ENCODE measurements at regions not wholly inside any gene's neighbourhood (a gene's known extent, or its start where the extent isn't known, plus 50 kb on each side); places are given as distances from the start of the nearest gene placed in this dataset.

DNA sequence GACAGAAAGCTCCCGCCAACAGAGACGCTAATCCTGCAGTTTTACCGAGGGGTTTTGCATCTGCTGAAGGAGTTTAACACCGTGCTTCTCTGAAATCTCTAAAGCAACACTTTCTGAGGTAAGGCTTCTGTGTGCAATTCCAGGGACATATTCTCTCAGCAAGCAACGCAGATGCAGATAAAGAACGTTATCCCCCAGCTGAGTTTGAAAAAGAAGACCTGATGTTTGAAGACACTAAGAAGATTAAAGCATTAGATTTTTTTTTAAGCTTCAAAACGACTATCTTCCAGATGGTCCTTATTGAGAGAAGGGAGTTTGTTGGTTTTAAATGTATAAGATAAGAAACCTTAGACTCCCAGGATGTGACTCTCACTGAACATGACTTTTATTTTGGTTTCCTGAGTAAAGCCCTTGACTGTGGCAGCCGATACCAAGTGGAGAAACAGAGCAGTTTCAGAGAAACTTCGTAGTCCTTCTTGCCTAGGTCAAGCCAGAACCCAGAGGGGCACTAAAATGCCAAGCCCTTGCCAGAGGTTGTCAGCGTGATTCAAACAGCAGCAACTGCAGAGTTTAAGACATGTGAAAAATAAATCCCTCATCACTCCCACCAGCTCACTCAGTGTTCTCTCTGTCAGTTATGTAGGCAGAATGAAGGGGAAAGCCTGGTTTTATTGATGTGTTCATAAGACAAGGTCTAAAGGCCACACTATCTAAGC, 353.3 kb upstream of the CNR1 start:
- no peak overlapping the region for H3K27ac ChIP-seq
- TF ChIP-seq CTCF (conservative IDR thresholded peaks at IDR 0.05), result no peak
- no peak for TF ChIP-seq ZFX (IDR thresholded peaks at IDR 0.05)

GRCh38 chr6:88517737-88518136, 351.6 kb upstream of the CNR1 start:
- TF ChIP-seq CTCF (conservative IDR thresholded peaks at IDR 0.05) (no peak), ZFX (IDR thresholded peaks at IDR 0.05) (no peak)
- no peak overlapping the region for H3K27ac ChIP-seq

- H3K27ac ChIP-seq, result no peak overlapping the region
- TF ChIP-seq CTCF (conservative IDR thresholded peaks at IDR 0.05), result no peak
- TF ChIP-seq ZFX (IDR thresholded peaks at IDR 0.05), result no peak
Measured at GRCh38 chr6:88513920-88514319, 347.8 kb upstream of the CNR1 start.

GRCh38 chr6:88513471-88513870, 347.3 kb upstream of the CNR1 start:
- TF ChIP-seq ZFX (IDR thresholded peaks at IDR 0.05) (no peak), CTCF (conservative IDR thresholded peaks at IDR 0.05) (no peak)

DNA sequence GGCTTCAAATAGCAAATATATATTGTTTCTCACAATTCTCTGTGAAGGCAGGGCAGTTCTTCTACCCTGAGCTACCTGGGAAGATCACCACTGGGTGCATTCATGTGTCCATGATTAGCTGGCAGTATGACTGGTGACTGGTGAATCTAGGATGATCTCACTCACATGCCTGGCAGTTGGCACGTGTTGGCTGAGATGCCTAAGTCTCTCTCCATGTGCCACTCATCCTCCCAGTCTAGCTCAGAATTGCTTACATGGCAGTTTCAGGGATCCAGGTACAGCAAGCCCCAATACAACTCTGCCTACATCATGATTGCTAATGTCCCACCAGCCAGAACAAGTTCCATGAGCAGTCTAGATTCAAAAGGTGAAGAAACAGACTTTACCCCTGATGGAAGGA, 346.8 kb upstream of the CNR1 start:
- no peak overlapping the region for H3K27ac ChIP-seq
- no peak for TF ChIP-seq CTCF (conservative IDR thresholded peaks at IDR 0.05)
- TF ChIP-seq ZFX (IDR thresholded peaks at IDR 0.05), result no peak

More at GRCh38 chr6:88513471-88513870, 347.3 kb upstream of the CNR1 start:
- no peak overlapping the region for H3K27ac ChIP-seq

DNA sequence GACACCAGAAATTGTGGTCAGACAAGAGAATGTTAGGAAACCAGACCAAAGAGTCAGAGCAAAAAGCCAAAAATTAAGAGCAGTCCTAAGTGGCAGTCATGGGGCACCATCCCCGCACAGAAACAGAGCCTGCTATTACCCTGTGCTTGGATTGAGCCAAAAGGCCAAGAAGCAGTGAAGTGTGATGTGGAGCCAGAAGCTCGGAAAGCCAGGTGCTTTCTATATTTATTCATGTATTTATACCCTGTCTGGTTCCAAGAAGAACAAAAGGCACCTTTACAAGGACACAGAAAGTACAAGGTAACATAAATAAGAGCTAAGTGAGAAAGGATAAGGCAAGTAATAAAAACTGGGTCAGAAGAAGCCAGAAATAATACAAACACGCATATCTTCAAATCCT, 336.2 kb upstream of the CNR1 start:
- no peak overlapping the region for H3K27ac ChIP-seq
- TF ChIP-seq CTCF (conservative IDR thresholded peaks at IDR 0.05) (no peak), ZFX (IDR thresholded peaks at IDR 0.05) (no peak)

- H3K27ac ChIP-seq, result no peak overlapping the region
- TF ChIP-seq CTCF (conservative IDR thresholded peaks at IDR 0.05) (no peak), ZFX (IDR thresholded peaks at IDR 0.05) (no peak)
Measured at GRCh38 chr6:88499845-88500699, 333.9 kb upstream of the CNR1 start.
